AG10803 (cell line): ENCODE measurements at regions not wholly inside any gene's neighbourhood (a gene's known extent, or its start where the extent isn't known, plus 50 kb on each side); places are given as distances from the start of the nearest gene placed in this dataset.
"Not testable (repeated sequence)": the region's sequence is repeated elsewhere in the genome, so short reads cannot be mapped to it uniquely, and the experiment has no call there.

ENCODE experiments used
- DNase-seq: peaks from one replicate; pipeline ENCODE4 v3.0.0; 2010; ENCODE audit warnings: low read depth
- H3K4me3 ChIP-seq: 2 replicates; pipeline ENCODE4 v1.5.1; 2011; ENCODE audit warnings: mild to moderate bottlenecking, low read length, control low read depth
- CTCF ChIP-seq: conservative IDR thresholded peaks from 2 replicates; pipeline ENCODE4 v1.5.1; 2011; ENCODE audit warnings: mild to moderate bottlenecking, low read length, control low read depth, inconsistent platforms

- no peak for DNase-seq
Measured at GRCh38 chrX:138240266-138240665, 471.3 kb downstream of the FGF13 start.

GRCh38 chrX:138254001-138254400, 457.5 kb downstream of the FGF13 start:
- no peak for DNase-seq
- H3K4me3 ChIP-seq = no peak overlapping the region

More at GRCh38 chrX:138240266-138240665, 471.3 kb downstream of the FGF13 start:
- no peak overlapping the region for H3K4me3 ChIP-seq
- TF ChIP-seq CTCF = no peak

GRCh38 chrX:138255373-138255772, 456.1 kb downstream of the FGF13 start:
- TF ChIP-seq CTCF = no peak
- no peak overlapping the region for H3K4me3 ChIP-seq
- no peak for DNase-seq

More at GRCh38 chrX:138254001-138254400, 457.5 kb downstream of the FGF13 start:
- no peak for TF ChIP-seq CTCF

GRCh38 chrX:138264095-138264494, 447.4 kb downstream of the FGF13 start:
- H3K4me3 ChIP-seq, DNase-seq: not testable (repeated sequence)

- no peak for TF ChIP-seq CTCF
- DNase-seq = no peak
- H3K4me3 ChIP-seq = no peak overlapping the region
Measured at GRCh38 chrX:138270931-138271330, 440.6 kb downstream of the FGF13 start.

GRCh38 chrX:138282598-138283150, 428.8 kb downstream of the FGF13 start:
- H3K4me3 ChIP-seq, DNase-seq: not testable (repeated sequence)

- DNase-seq = no peak
- no peak overlapping the region for H3K4me3 ChIP-seq
- TF ChIP-seq CTCF = no peak
Measured at GRCh38 chrX:138287205-138287877, 424.2 kb downstream of the FGF13 start.

- H3K4me3 ChIP-seq = no peak overlapping the region
- DNase-seq = no peak
- no peak for TF ChIP-seq CTCF
Measured at GRCh38 chrX:138294951-138295350, 416.6 kb downstream of the FGF13 start.
